RWPE2 (cell line): ENCODE measurements at regions not wholly inside any gene's neighbourhood (a gene's known extent, or its start where the extent isn't known, plus 50 kb on each side); places are given as distances from the start of the nearest gene placed in this dataset.
"Not testable (repeated sequence)": the region's sequence is repeated elsewhere in the genome, so short reads cannot be mapped to it uniquely, and the experiment has no call there.

Source experiments
- ATAC-seq: fragments of 200-7000 bp; cut with Tn5 transposase; 3 replicates; pipeline ENCODE4 v1.9.1; 2021; ENCODE audit warnings: low read depth
- DNase-seq: peaks from one replicate; pipeline ENCODE4 v3.0.0-alpha.2; 2020; ENCODE audit warnings: low spot score
- H3K27ac ChIP-seq: fragments of 450-650 bp; 2 replicates; pipeline ENCODE4 v1.5.1; 2017; ENCODE audit warnings: mild to moderate bottlenecking; ENCODE audit not compliant: poor library complexity, severe bottlenecking
- H3K27me3 ChIP-seq: fragments of 250-450 bp; sonication (Bioruptor Pico); 2 replicates; pipeline ENCODE4 v1.5.1; 2021; ENCODE audit warnings: mild to moderate bottlenecking, moderate library complexity; ENCODE audit not compliant: insufficient read depth, poor library complexity, severe bottlenecking
- H3K36me3 ChIP-seq: fragments of 250-450 bp; sonication (Bioruptor Pico); 2 replicates; pipeline ENCODE4 v1.5.1; 2020; ENCODE audit warnings: low read depth, mild to moderate bottlenecking, moderate library complexity
- H3K4me1 ChIP-seq: fragments of 250-450 bp; sonication (Bioruptor Pico); 2 replicates; pipeline ENCODE4 v1.5.1; 2021; ENCODE audit warnings: mild to moderate bottlenecking, moderate library complexity; ENCODE audit not compliant: insufficient read depth, poor library complexity, severe bottlenecking
- H3K4me3 ChIP-seq: fragments of 250-450 bp; sonication (Bioruptor Pico); 2 replicates; pipeline ENCODE4 v1.5.1; 2021; ENCODE audit warnings: mild to moderate bottlenecking, moderate library complexity; ENCODE audit not compliant: severe bottlenecking
- H3K9me3 ChIP-seq: fragments of 250-450 bp; sonication (Bioruptor Pico); 2 replicates; pipeline ENCODE4 v1.5.1; 2021; ENCODE audit warnings: mild to moderate bottlenecking, moderate library complexity; ENCODE audit not compliant: severe bottlenecking
- TF ChIP-seq, protein P1 (sequence below): fragments of 450-650 bp; IDR thresholded peaks from one replicate; pipeline ENCODE4 v1.5.1; 2017; ENCODE audit warnings: mild to moderate bottlenecking, moderate library complexity; ENCODE audit not compliant: poor library complexity, severe bottlenecking

DNA sequence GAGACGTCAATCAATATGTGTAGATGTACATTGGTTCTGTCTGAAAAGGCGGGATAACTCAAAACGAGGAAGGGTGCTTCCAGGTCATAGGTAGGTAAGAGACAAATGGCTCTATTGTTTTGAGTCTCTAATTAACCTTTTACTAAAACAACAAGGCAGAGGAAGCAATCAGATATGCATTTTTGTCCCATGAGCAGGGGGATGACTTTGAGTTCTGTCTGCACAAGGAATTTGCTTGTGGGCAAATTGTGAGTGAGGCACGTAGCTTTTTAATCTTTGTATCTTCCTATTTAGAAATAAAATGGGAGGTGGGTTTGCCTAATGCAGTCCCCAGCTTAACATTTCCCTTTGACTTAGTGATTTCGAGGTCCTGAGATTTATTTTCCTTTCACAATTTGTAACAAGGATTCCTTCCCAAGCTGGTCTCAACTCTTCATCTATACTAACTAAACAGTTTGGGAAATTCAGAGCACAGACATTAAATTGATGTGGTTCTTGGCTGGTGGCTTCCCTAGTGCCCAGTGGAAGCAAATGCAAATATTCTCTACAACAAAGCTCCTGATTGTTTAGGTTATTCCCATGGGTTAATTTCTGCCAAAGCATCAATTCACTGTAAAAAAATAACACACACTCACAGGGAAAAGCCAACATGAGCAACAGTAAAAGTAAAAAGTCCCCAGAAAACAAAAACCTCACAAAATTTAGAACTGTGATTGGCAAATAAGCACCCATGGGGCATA, 738.8 kb upstream of the SGO1 start:
- peaks cover 2% of the 10 kb centered on the region for H3K27me3 ChIP-seq
- H3K36me3 ChIP-seq = no peaks in the 10 kb centered on the region
- no peak overlapping the region for H3K27ac ChIP-seq
- H3K4me1 ChIP-seq = no peaks in the 10 kb centered on the region
- H3K4me3 ChIP-seq = no peak overlapping the region
- DNase-seq = no peak
- ATAC-seq = no peak
- TF ChIP-seq, protein P1, sequence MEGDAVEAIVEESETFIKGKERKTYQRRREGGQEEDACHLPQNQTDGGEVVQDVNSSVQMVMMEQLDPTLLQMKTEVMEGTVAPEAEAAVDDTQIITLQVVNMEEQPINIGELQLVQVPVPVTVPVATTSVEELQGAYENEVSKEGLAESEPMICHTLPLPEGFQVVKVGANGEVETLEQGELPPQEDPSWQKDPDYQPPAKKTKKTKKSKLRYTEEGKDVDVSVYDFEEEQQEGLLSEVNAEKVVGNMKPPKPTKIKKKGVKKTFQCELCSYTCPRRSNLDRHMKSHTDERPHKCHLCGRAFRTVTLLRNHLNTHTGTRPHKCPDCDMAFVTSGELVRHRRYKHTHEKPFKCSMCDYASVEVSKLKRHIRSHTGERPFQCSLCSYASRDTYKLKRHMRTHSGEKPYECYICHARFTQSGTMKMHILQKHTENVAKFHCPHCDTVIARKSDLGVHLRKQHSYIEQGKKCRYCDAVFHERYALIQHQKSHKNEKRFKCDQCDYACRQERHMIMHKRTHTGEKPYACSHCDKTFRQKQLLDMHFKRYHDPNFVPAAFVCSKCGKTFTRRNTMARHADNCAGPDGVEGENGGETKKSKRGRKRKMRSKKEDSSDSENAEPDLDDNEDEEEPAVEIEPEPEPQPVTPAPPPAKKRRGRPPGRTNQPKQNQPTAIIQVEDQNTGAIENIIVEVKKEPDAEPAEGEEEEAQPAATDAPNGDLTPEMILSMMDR = no peak
- no peaks in the 10 kb centered on the region for H3K9me3 ChIP-seq

GRCh38 chr3:20921112-20921511, 735.1 kb upstream of the SGO1 start:
- not testable (repeated sequence) for H3K27ac ChIP-seq, ATAC-seq, H3K27me3 ChIP-seq, DNase-seq, H3K36me3 ChIP-seq, H3K4me3 ChIP-seq, H3K9me3 ChIP-seq, H3K4me1 ChIP-seq

GRCh38 chr3:20916951-20917606, 731.1 kb upstream of the SGO1 start:
- DNase-seq = no peak
- Histone ChIP-seq H3K27me3 (no peaks in the 10 kb centered on the region), H3K4me3 (no peak overlapping the region), H3K9me3 (no peaks in the 10 kb centered on the region), H3K27ac (no peak overlapping the region), H3K4me1 (no peaks in the 10 kb centered on the region), H3K36me3 (no peaks in the 10 kb centered on the region)
- TF ChIP-seq, protein P1 = no peak
- no peak for ATAC-seq

DNA sequence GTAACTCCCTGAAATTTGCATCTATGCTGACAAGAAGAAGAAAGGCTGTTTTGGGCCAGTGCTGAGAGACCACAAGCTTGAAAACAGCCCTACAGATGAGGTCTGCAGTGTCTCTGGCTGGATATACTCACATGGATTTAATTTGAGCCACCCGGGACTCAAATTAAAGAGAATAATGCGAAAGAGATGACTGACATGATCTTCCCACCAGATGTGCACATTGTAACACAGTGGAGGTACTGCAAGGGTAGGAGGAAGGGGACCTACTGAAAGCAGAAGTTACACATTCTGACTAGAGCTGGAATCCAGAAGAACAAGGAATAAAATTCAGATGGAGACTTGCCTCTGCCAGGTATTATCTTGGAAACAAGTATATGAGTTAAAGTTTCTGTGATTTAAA, 728.3 kb upstream of the SGO1 start:
- H3K27me3 ChIP-seq = no peaks in the 10 kb centered on the region
- no peak overlapping the region for H3K27ac ChIP-seq
- no peaks in the 10 kb centered on the region for H3K4me1 ChIP-seq
- no peaks in the 10 kb centered on the region for H3K9me3 ChIP-seq
- H3K4me3 ChIP-seq = no peak overlapping the region
- TF ChIP-seq, protein P1 = no peak
- DNase-seq (no peak), ATAC-seq (no peak)
- no peaks in the 10 kb centered on the region for H3K36me3 ChIP-seq

GRCh38 chr3:20912406-20912805, 726.4 kb upstream of the SGO1 start:
- Histone ChIP-seq H3K36me3 (no peaks in the 10 kb centered on the region), H3K4me1 (no peaks in the 10 kb centered on the region), H3K9me3 (no peaks in the 10 kb centered on the region), H3K27me3 (no peaks in the 10 kb centered on the region), H3K4me3 (no peak overlapping the region), H3K27ac (no peak overlapping the region)
- ATAC-seq = no peak
- TF ChIP-seq, protein P1 = no peak
- DNase-seq = no peak
